Lower leg skin (tissue), 4 donors: ENCODE measurements at regions not wholly inside any gene's neighbourhood (a gene's known extent, or its start where the extent isn't known, plus 50 kb on each side); places are given as distances from the start of the nearest gene placed in this dataset.

Experiments
- DNase-seq, 2 donors: peaks; one replicate each; pipeline ENCODE4 v3.0.0-alpha.2; 2019; ENCODE audit warnings: low spot score in 2 of 2
- H3K4me3 ChIP-seq: fragments of 200-600 bp; sonication (generic); 2 replicates; pipeline ENCODE4 v1.5.1; 2017; ENCODE audit warnings: mild to moderate bottlenecking, low read depth; ENCODE audit not compliant: poor library complexity, severe bottlenecking
- CTCF ChIP-seq, 3 donors: fragments of 450-650 bp; IDR thresholded peaks; one replicate each; pipeline ENCODE4 v1.5.1; 2016; ENCODE audit warnings: antibody characterized with exemption in 3 of 3, mild to moderate bottlenecking in 3 of 3, moderate library complexity in 2 of 3
- POLR2A ChIP-seq, 2 donors: fragments of 450-650 bp; IDR thresholded peaks; one replicate each; pipeline ENCODE4 v1.6.1; 2016 to 2017; ENCODE audit warnings: antibody characterized with exemption in 2 of 2, mild to moderate bottlenecking in 1 of 2, moderate library complexity in 1 of 2
- WGBS, 2 donors: methylation state at CpG; one replicate each; pipeline ENCODE4 v1.1.5; 2018; 5-methylcytosine and 5-hydroxymethylcytosine counted together
- intact Hi-C: fragments of 100-400 bp; cut with DNase I; formaldehyde crosslinking; loops from one replicate; pipeline ENCODE4 v1.15.0; 2023; ENCODE audit warnings: low total_unique reads

- no peak overlapping the region for H3K4me3 ChIP-seq
- no peak for DNase-seq
- 16 to 23% methylated on average over 4 of the region's 4 CpGs for WGBS, 2 donors
- TF ChIP-seq CTCF (IDR thresholded peaks at IDR 0.05) (no peak), POLR2A (IDR thresholded peaks at IDR 0.05) (no peak)
- intact Hi-C loops: no loop called here
Measured at GRCh38 chr13:44013758-44014291, 134.1 kb downstream of the LACC1 start.

- TF ChIP-seq CTCF (IDR thresholded peaks at IDR 0.05): no peak
- no peak for TF ChIP-seq POLR2A (IDR thresholded peaks at IDR 0.05)
- H3K4me3 ChIP-seq: no peak overlapping the region
- 86 to 89% methylated on average over 8 of the region's 8 CpGs for WGBS, 2 donors
- DNase-seq: no peak
- intact Hi-C loops: no loop called here
Measured at GRCh38 chr13:44014501-44014900, 134.8 kb downstream of the LACC1 start.

DNA sequence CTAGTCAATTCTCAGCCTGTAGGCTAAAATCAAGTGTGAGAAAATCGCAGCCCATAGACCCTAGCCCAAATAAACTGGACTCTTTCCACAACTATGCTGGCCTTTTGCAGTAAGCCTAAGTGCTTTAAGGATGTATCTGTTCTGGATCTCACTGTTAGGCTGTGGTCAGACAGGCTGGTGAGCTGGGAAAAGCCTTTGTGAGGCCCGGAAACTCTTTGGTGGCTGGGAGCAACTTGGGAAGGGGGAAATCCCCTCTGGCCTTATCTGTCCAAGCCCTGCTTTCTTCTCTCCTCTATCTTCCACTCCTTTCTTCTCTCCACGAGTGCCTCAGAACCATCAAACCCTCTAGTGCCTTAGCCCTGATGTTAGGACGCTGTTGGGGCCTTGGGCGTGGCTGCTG, 135.4 kb downstream of the LACC1 start:
- intact Hi-C loops: no loop called here
- DNase-seq: no peak
- H3K4me3 ChIP-seq: no peak overlapping the region
- TF ChIP-seq POLR2A (IDR thresholded peaks at IDR 0.05) (no peak), CTCF (IDR thresholded peaks at IDR 0.05) (no peak)
- WGBS, 2 donors: 89 to 94% methylated on average over 5 of the region's 5 CpGs

GRCh38 chr13:44015811-44016210, 136.1 kb downstream of the LACC1 start:
- H3K4me3 ChIP-seq: no peak overlapping the region
- 88 to 89% methylated on average over 6 of the region's 6 CpGs for WGBS, 2 donors
- intact Hi-C loops: no loop called here
- TF ChIP-seq POLR2A (IDR thresholded peaks at IDR 0.05) (no peak), CTCF (IDR thresholded peaks at IDR 0.05) (no peak)
- DNase-seq: no peak

DNA sequence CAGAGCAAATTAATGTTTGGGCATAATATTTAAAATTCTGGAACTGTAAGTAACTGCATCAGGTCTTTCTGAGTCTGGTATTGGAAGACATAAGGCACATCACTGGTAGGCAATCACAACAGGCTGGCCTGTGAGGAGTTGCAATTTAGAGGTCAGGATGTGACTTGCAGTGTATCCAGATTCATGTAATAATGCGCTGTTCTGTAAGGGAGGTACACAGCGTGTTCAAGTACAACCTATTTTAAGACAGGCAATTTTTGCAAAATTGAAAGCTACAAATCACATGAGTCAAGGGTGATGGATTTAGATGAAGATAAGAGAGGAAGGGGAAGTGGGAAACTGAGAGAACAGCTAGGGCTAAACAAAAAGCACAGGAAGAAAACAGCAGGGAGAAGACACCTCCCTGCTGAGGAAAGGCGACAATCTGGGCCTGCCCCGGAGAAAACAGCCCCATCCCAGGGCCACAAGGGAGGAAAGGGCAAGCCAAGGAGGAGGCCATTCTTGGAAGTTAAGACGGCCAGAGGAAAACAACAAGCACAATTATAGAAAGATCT, 138.1 kb downstream of the LACC1 start:
- intact Hi-C loops: no loop called here
- TF ChIP-seq POLR2A (IDR thresholded peaks at IDR 0.05): no peak
- no peak for TF ChIP-seq CTCF (IDR thresholded peaks at IDR 0.05)
- WGBS, 2 donors: 58 to 75% methylated on average over 5 of the region's 5 CpGs
- DNase-seq: no peak
- H3K4me3 ChIP-seq: no peak overlapping the region

DNA sequence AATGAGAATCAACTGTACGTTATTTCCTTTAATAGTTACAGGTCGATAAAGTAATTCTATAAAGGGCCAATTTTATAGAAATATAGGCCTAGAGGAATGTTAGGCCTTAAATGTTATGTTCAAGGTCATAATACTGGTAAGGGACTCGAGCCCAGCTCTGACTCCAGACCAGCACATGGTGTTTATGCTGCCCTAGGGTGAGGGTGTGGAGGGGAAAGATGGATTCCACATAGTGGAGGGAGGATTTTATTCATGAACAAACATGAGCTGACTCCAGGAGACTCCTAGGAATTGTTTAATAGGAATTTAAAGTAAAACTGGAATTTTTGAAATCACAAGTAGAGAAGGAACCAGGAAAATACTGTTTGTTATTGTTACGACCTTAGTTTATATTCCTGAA, 139.9 kb downstream of the LACC1 start:
- TF ChIP-seq POLR2A (IDR thresholded peaks at IDR 0.05): no peak
- no peak for TF ChIP-seq CTCF (IDR thresholded peaks at IDR 0.05)
- intact Hi-C loops: no loop called here
- DNase-seq: no peak
- 83 to 87% methylated on average over 4 of the region's 4 CpGs for WGBS, 2 donors
- no peak overlapping the region for H3K4me3 ChIP-seq
